SK-N-MC (cell line): ENCODE measurements at regions not wholly inside any gene's neighbourhood (a gene's known extent, or its start where the extent isn't known, plus 50 kb on each side); places are given as distances from the start of the nearest gene placed in this dataset.

Experiments used
- EZH2 ChIP-seq: fragments of 200-600 bp; sonication (generic); IDR thresholded peaks from one replicate; pipeline ENCODE4 v1.6.1; 2017; ENCODE audit warnings: antibody characterized with exemption
- FOXP2 ChIP-seq: optimal IDR thresholded peaks from 2 replicates; pipeline ENCODE3; 2011; ENCODE audit warnings: mild to moderate bottlenecking, moderate library complexity; ENCODE audit not compliant: insufficient read depth; ENCODE audit errors: extremely low read length, control extremely low read depth
- POLR2AphosphoS5 ChIP-seq: IDR thresholded peaks from 2 replicates; pipeline ENCODE4 v1.6.1; 2012; ENCODE audit warnings: mild to moderate bottlenecking, low read depth, low read length, borderline replicate concordance

- TF ChIP-seq EZH2 (no peak), POLR2AphosphoS5 (no peak), FOXP2 (no peak)
These were observed 831.7 kb upstream of the ARPP21 start for GRCh38 chr3:34807611-34808010.
